H1 (cell line): ENCODE measurements at regions not wholly inside any gene's neighbourhood (a gene's known extent, or its start where the extent isn't known, plus 50 kb on each side); places are given as distances from the start of the nearest gene placed in this dataset.

Experiments
- CTCF ChIP-seq, 3 experiments: IDR thresholded peaks; 1 replicate in 2 of 3; 2 replicates in 1 of 3; pipeline versions ENCODE4 v1.5.1 to v1.6.1; 2011; ENCODE audit warnings: low read length in 3 of 3, mild to moderate bottlenecking in 3 of 3, inconsistent platforms in 2 of 3, low read depth in 1 of 3, moderate library complexity in 1 of 3; ENCODE audit not compliant: insufficient read depth in 1 of 3; ENCODE audit errors: control extremely low read depth in 1 of 3
- RAD21 ChIP-seq, 2 experiments: IDR thresholded peaks in 1 of 2; conservative IDR thresholded peaks in 1 of 2; 2 replicates each; pipeline ENCODE4 v1.6.1; 2011; ENCODE audit warnings: low read depth in 2 of 2, low read length in 2 of 2, improper control_type of control experiment in 1 of 2, inconsistent platforms in 1 of 2, mild to moderate bottlenecking in 1 of 2, moderate library complexity in 1 of 2
- TF ChIP-seq, protein P1 (sequence below): fragments of 300-600 bp; sonication (generic); IDR thresholded peaks from 2 replicates; pipeline ENCODE4 v1.7.1; 2012; ENCODE audit warnings: low read length, moderate library complexity, mild to moderate bottlenecking, inconsistent platforms; ENCODE audit not compliant: insufficient replicate concordance

DNA sequence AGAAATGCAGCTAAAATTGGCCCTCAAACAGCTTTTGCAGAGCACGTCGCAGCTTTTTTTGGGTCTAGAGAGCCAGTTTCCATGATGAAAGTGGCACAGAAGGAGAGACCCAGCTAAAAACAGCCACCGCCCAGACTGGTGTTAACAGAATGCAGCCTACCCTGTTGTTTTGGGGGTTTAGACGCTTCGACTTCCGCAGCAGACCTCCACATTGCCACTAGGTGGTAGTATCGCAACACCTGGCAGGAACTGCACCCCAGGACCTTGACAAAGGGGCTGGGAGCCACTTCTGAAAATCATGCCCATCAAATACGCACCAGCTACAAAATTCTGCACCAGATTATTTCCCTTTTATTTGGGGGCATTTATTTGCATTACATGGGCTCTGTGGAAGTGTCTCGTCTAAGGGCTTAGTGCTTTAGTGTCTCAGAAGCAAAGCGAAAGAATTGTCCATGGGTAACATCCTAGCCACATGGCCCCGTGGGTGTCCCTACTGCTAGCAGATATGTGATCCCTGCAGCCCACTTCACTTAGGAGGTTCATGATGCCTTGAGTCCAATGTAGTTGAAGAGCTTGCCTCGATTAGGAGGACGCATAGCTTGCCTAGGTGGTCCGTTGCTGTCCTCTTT lies 167.1 kb downstream of the HAPSTR1 start (continued):
- TF ChIP-seq, protein P1, sequence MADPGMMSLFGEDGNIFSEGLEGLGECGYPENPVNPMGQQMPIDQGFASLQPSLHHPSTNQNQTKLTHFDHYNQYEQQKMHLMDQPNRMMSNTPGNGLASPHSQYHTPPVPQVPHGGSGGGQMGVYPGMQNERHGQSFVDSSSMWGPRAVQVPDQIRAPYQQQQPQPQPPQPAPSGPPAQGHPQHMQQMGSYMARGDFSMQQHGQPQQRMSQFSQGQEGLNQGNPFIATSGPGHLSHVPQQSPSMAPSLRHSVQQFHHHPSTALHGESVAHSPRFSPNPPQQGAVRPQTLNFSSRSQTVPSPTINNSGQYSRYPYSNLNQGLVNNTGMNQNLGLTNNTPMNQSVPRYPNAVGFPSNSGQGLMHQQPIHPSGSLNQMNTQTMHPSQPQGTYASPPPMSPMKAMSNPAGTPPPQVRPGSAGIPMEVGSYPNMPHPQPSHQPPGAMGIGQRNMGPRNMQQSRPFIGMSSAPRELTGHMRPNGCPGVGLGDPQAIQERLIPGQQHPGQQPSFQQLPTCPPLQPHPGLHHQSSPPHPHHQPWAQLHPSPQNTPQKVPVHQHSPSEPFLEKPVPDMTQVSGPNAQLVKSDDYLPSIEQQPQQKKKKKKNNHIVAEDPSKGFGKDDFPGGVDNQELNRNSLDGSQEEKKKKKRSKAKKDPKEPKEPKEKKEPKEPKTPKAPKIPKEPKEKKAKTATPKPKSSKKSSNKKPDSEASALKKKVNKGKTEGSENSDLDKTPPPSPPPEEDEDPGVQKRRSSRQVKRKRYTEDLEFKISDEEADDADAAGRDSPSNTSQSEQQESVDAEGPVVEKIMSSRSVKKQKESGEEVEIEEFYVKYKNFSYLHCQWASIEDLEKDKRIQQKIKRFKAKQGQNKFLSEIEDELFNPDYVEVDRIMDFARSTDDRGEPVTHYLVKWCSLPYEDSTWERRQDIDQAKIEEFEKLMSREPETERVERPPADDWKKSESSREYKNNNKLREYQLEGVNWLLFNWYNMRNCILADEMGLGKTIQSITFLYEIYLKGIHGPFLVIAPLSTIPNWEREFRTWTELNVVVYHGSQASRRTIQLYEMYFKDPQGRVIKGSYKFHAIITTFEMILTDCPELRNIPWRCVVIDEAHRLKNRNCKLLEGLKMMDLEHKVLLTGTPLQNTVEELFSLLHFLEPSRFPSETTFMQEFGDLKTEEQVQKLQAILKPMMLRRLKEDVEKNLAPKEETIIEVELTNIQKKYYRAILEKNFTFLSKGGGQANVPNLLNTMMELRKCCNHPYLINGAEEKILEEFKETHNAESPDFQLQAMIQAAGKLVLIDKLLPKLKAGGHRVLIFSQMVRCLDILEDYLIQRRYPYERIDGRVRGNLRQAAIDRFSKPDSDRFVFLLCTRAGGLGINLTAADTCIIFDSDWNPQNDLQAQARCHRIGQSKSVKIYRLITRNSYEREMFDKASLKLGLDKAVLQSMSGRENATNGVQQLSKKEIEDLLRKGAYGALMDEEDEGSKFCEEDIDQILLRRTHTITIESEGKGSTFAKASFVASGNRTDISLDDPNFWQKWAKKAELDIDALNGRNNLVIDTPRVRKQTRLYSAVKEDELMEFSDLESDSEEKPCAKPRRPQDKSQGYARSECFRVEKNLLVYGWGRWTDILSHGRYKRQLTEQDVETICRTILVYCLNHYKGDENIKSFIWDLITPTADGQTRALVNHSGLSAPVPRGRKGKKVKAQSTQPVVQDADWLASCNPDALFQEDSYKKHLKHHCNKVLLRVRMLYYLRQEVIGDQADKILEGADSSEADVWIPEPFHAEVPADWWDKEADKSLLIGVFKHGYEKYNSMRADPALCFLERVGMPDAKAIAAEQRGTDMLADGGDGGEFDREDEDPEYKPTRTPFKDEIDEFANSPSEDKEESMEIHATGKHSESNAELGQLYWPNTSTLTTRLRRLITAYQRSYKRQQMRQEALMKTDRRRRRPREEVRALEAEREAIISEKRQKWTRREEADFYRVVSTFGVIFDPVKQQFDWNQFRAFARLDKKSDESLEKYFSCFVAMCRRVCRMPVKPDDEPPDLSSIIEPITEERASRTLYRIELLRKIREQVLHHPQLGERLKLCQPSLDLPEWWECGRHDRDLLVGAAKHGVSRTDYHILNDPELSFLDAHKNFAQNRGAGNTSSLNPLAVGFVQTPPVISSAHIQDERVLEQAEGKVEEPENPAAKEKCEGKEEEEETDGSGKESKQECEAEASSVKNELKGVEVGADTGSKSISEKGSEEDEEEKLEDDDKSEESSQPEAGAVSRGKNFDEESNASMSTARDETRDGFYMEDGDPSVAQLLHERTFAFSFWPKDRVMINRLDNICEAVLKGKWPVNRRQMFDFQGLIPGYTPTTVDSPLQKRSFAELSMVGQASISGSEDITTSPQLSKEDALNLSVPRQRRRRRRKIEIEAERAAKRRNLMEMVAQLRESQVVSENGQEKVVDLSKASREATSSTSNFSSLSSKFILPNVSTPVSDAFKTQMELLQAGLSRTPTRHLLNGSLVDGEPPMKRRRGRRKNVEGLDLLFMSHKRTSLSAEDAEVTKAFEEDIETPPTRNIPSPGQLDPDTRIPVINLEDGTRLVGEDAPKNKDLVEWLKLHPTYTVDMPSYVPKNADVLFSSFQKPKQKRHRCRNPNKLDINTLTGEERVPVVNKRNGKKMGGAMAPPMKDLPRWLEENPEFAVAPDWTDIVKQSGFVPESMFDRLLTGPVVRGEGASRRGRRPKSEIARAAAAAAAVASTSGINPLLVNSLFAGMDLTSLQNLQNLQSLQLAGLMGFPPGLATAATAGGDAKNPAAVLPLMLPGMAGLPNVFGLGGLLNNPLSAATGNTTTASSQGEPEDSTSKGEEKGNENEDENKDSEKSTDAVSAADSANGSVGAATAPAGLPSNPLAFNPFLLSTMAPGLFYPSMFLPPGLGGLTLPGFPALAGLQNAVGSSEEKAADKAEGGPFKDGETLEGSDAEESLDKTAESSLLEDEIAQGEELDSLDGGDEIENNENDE = no peak
- peak; percentile 95 to 97 for TF ChIP-seq RAD21 (IDR thresholded peaks at IDR 0.05 in 1 of 2, conservative IDR thresholded peaks at IDR 0.05 in 1 of 2; ENCODE audit: low read depth in 2 of 2, low read length in 2 of 2)
- TF ChIP-seq CTCF (IDR thresholded peaks at IDR 0.05; ENCODE audit: control extremely low read depth in 1 of 3, insufficient read depth in 1 of 3, low read depth in 1 of 3, low read length in 3 of 3) = peak; percentile 84 to 92 (median 84)
